Neutrophil (primary cell): ENCODE measurements at regions not wholly inside any gene's neighbourhood (a gene's known extent, or its start where the extent isn't known, plus 50 kb on each side); places are given as distances from the start of the nearest gene placed in this dataset.

Source experiments
- H3K27ac ChIP-seq: fragments of 200-600 bp; sonication (generic); 2 replicates; pipeline ENCODE4 v1.5.1; 2016; ENCODE audit warnings: mild to moderate bottlenecking, moderate library complexity
- H3K27me3 ChIP-seq: fragments of 200-600 bp; sonication (generic); 2 replicates; pipeline ENCODE4 v1.6.0; 2016; ENCODE audit warnings: mild to moderate bottlenecking
- H3K36me3 ChIP-seq: fragments of 200-600 bp; sonication (generic); 2 replicates; pipeline ENCODE4 v1.5.1; 2017
- H3K4me1 ChIP-seq, 2 experiments: fragments of 200-600 bp in 1 of 2; sonication (generic) in 1 of 2; 1 replicate in 1 of 2; 2 replicates in 1 of 2; pipeline versions ENCODE4 v1.5.1 to v1.6.1; 2013 to 2016; ENCODE audit warnings: low read depth in 1 of 2, low read length in 1 of 2, mild to moderate bottlenecking in 1 of 2, moderate library complexity in 1 of 2; ENCODE audit not compliant: control insufficient read depth in 1 of 2, insufficient read depth in 1 of 2
- H3K4me3 ChIP-seq, 2 experiments: fragments of 200-600 bp in 1 of 2; sonication (generic) in 1 of 2; 1 replicate in 1 of 2; 2 replicates in 1 of 2; pipeline ENCODE4 v1.5.1; 2013 to 2016; ENCODE audit warnings: low read depth in 1 of 2, low read length in 1 of 2, mild to moderate bottlenecking in 1 of 2, moderate library complexity in 1 of 2
- H3K9me3 ChIP-seq: fragments of 200-600 bp; sonication (generic); 2 replicates; pipeline ENCODE4 v1.5.1; 2016
- CTCF ChIP-seq: fragments of 200-600 bp; sonication (generic); IDR thresholded peaks from 2 replicates; pipeline ENCODE4 v1.5.1; 2016; ENCODE audit warnings: antibody characterized with exemption

- Histone ChIP-seq H3K9me3 (no peaks in the 10 kb centered on the region), H3K36me3 (no peaks in the 10 kb centered on the region), H3K27ac (no peak overlapping the region), H3K27me3 (peaks cover 98% of the 10 kb centered on the region), H3K4me3 (no peak overlapping the region), H3K4me1 (no peaks in the 10 kb centered on the region)
- TF ChIP-seq CTCF, result no peak
Observed at GRCh38 chr7:128174386-128174785, 66.7 kb upstream of the LEP start.

DNA sequence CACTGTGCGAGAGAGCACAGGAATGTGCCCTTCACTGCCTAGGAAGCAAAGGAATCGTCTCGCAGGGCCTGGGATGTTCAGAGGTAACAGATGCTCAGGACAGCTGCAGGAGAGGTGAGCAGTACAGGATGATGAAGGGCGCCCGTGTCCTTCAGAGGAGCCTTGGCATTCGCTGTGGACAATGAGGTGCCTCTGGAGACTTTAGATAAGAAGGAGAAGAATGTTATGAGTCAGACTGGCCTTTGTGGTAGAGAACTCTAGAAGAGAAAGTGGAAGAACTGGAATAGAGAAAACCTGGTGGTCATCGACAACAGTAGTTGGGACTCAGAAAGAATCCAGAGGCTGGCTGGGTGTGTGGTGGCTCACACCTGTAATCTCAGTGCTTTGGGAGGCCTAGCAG, 64.4 kb upstream of the LEP start:
- H3K4me3 ChIP-seq, result no peak overlapping the region
- H3K4me1 ChIP-seq, result no peaks in the 10 kb centered on the region
- no peak overlapping the region for H3K27ac ChIP-seq
- H3K27me3 ChIP-seq, result peaks cover 96% of the 10 kb centered on the region
- TF ChIP-seq CTCF, result no peak
- no peaks in the 10 kb centered on the region for H3K36me3 ChIP-seq
- H3K9me3 ChIP-seq, result no peaks in the 10 kb centered on the region

- Histone ChIP-seq H3K4me3 (no peak overlapping the region), H3K27ac (no peak overlapping the region), H3K4me1 (no peaks in the 10 kb centered on the region), H3K9me3 (no peaks in the 10 kb centered on the region), H3K36me3 (no peaks in the 10 kb centered on the region), H3K27me3 (peaks cover 83% of the 10 kb centered on the region)
- no peak for TF ChIP-seq CTCF
Observed at GRCh38 chr7:128177768-128178550, 63.1 kb upstream of the LEP start.

- no peaks in the 10 kb centered on the region for H3K4me1 ChIP-seq
- H3K9me3 ChIP-seq, result no peaks in the 10 kb centered on the region
- no peak overlapping the region for H3K27ac ChIP-seq
- H3K27me3 ChIP-seq, result peaks cover 78% of the 10 kb centered on the region
- no peak overlapping the region for H3K4me3 ChIP-seq
- H3K36me3 ChIP-seq, result no peaks in the 10 kb centered on the region
- no peak for TF ChIP-seq CTCF
Observed at GRCh38 chr7:128178611-128179010, 62.5 kb upstream of the LEP start.

- Histone ChIP-seq H3K27me3 (peaks cover 58% of the 10 kb centered on the region), H3K4me3 (no peak overlapping the region), H3K36me3 (no peaks in the 10 kb centered on the region), H3K27ac (no peak overlapping the region), H3K9me3 (peaks cover 6% of the 10 kb centered on the region), H3K4me1 (peaks cover 0 to 6% of the 10 kb centered on the region in 2 experiments)
- no peak for TF ChIP-seq CTCF
Observed at GRCh38 chr7:128188396-128189230, 52.5 kb upstream of the LEP start.
